ENCODE measurements at regions not wholly inside any gene's neighbourhood (a gene's known extent, or its start where the extent isn't known, plus 50 kb on each side); places are given as distances from the start of the nearest gene placed in this dataset.

GRCh38 chr15:75143738-75144334 is 57.8 kb upstream of the C15orf39 start:
- no peak for TF ChIP-seq CTCF (IDR thresholded peaks at IDR 0.05)
- no peak for TF ChIP-seq POLR2A (IDR thresholded peaks at IDR 0.05)
- TF ChIP-seq EP300 (IDR thresholded peaks at IDR 0.05), result no peak

Data from tibial nerve (tissue), 4 donors.